SKM-1 treated with dmso at 0.1 percent for 144 hours (cell line): ENCODE measurements at regions not wholly inside any gene's neighbourhood (a gene's known extent, or its start where the extent isn't known, plus 50 kb on each side); places are given as distances from the start of the nearest gene placed in this dataset.
"Not testable (repeated sequence)": the region's sequence is repeated elsewhere in the genome, so short reads cannot be mapped to it uniquely, and the experiment has no call there.

ENCODE experiments used
- DNase-seq: peaks from one replicate; lab custom pipeline; 2025; ENCODE audit not compliant: unreplicated experiment; lab: John Stamatoyannopoulos, UW

GRCh38 chr14:44873536-44873935 is 88.2 kb downstream of the KLHL28 start:
- DNase-seq = no peak

DNA sequence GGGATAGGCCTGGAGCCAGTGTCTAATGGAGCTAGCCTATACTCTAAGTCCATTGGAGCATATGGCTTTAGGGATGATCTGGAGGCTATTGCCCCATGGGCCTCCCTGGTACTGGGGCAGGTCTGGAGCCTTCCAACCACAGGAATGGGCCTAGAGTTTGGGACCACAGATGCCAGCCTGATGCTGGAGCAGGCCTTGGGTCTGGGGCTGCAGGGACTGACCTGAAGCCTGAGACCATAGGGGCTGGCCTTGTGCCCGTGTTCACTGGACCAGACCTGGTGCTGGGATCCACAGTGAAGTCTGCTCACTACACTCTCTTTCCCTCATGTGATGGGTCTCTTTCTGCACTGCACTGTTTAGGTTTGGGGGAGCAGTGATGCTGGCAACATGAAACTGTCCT is 95.0 kb downstream of the KLHL28 start:
- no peak for DNase-seq

DNA sequence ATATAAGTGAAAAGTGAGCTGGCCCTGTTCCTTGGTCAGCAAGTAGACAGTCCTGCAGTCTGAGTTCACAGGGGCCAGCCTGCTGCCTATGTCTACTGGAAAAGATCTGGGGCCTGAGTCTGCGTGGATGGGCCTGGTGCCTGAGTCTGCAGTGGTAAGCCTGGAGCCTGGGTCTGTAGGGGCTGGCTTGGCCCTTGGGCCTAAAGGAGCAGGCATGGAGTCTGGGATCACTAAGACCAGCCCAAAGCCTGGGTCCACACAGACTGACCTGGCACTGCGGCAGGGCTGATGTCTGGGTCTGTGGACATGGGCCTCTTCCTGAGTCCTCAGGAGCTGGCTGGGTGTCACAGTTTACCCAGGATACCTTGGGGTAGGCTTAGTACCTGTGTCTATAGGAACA is 95.4 kb downstream of the KLHL28 start:
- no peak for DNase-seq

- DNase-seq = no peak
Measured at GRCh38 chr14:44863271-44863670, 98.5 kb downstream of the KLHL28 start.

DNA sequence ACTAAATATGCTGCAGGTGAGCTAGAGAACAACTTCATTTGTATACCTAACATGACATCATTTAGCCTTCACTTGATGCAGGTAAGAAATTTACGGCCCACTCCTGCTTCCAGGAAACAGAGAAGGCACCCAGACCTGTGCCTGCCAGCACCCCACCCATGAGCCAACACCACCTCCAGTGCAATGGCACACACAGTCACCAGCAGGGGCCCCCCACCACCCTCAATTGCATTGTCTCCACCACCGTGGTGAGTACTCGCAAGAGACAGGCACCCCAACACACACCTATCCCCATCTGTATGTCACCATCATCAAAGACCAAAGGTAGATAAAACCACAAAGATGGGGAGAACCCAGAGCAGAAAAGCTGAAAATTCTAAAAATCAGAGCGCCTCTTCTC is 107.6 kb downstream of the KLHL28 start:
- DNase-seq = no peak

GRCh38 chr14:44847526-44848309 is 114.0 kb downstream of the KLHL28 start:
- no peak for DNase-seq

GRCh38 chr14:44846232-44846824 is 115.4 kb downstream of the KLHL28 start:
- peak; percentile 1 for DNase-seq

- not testable (repeated sequence) for DNase-seq
Measured at GRCh38 chr14:44835928-44836327, 125.8 kb downstream of the KLHL28 start.

- no peak for DNase-seq
Measured at GRCh38 chr14:44833376-44834060, 128.2 kb downstream of the KLHL28 start.

DNA sequence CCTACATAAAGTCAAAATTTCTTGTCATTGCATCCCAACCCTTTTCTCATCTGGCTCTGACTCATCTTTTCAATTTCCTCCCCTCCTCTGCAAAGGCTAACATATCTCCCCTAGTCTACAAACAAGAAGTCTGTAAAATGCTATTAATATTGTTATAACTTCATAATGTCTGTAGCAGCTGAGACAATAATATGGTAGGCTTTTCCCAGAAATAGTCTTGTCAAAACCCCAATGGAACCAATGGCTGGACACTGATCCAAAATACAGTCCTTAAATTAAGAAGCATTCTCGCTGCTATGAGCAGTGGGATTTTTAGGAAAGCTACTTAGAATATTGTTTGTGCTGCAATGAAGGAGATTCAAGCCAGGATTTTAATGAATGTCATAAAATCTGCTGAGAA is 131.4 kb downstream of the KLHL28 start:
- DNase-seq = no peak

DNA sequence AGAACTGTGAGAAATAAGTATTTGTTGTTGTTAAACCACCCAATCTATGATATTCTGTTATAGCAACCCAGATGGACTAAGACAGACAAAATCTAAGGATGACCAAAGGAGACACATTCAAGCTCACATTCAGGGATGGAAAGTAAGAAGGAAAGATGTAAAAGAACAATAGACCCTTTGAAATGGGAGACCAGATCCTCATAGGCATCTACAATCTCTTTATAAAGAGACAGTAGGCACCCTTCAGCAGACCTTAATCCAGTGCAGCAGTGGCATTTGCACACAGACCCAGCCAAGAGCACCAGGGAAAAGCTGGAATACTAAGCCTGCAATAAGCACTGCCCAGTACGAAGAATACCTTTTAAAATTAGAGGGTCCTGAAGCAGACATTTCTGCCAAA is 132.7 kb downstream of the KLHL28 start:
- DNase-seq = no peak

DNA sequence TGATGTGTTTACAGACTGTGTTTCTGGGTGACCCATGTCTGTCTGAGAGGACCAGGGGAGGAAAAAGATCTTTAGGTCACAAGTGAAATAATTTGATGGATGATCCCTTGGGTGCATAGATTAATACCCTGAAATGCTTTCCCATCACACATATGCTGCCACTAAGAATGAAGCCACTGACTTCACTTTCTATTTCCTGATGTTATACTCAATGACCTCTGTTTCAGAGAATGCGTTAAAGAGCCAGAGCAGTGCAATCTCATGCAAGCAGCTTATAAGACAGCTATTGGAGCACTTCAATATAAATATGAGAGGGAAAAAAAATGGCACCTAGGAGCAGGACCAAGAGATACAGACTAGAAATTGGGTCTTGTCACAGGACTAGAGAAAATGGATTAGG is 133.7 kb downstream of the KLHL28 start:
- no peak for DNase-seq

DNA sequence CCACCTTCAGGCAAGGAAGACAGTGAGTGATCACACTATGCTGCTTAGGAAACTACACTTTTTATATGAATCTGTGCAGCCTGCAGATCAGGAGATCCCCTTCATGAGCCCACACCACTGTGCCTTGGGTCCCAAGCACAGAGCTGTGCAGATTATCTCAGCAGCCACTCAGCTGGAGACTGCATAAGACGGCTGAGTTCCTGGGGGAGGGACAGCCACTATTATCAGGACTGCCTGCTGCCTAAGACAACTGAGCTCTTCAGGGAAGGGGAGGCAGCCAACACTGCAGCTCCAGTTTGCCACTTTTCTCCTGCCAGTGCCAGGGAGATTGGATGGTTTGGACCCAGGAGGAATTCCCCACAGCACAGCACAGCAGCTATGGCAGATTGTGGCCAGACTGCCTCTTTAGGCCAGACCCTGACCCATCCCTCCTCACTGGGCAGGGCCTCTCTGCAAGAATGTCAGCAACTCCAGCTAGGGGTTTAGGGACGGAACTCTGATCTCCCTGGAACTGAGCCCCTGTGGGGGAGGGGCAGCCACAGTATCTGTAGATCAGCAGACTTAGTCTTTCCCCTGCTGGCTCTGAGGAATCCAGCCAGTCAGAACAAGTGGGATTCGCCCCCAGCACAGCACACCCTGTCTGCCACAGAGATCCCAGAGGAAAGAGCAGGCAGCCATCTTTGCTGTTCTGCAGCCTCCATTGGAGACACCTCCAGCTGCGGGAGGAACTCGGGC is 141.3 kb downstream of the KLHL28 start:
- no peak for DNase-seq

GRCh38 chr14:44814196-44814595 is 147.6 kb downstream of the KLHL28 start:
- no peak for DNase-seq

GRCh38 chr14:44812672-44813071 is 149.1 kb downstream of the KLHL28 start:
- DNase-seq = no peak

DNA sequence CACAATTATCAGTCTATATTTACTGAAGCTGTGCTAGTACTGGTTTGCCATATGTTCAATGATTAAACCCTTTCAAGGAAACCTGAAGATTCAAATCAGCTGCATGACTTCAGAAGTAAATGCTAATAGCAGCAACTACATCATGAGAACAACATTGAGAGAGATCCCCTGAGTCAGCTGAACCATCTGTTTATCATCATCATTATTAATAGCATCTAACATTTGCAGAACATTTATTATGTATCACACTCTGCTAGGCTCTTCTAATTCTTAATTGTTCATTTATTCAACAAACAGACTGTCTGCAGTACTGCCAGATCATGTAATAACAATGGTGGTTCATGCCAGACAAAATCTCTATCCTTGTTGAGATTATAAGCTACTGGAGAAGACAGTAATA is 157.4 kb downstream of the KLHL28 start:
- DNase-seq = no peak

DNA sequence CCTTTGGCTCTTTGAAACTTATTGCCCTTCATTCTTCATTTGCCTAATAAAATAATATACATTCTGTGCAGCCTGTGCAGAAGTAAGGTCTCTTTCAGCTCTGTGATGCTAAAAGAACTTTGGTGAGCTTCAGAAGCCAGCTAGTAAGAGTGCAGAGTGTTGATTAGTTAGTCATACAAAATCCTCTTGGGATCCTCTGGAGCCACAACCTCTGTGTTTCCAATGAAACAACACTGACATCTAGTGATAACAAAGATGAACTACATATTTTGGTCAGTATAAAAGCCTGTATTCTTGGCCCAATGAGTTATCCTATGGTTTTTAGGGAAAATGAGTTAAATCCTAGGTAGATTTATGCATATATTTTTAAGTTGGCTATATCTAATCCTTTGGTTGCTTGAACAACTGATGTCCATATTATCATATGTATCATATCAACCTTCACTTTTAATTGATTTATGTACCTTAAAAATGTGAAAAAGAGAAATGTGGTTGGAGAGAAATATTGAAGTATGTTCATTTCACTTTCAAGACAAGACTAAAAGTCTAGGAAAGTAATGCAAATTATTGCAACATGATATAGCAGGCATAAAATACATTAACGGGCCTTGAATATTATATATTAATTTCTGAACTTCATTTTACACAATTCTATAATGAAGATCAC is 158.4 kb downstream of the KLHL28 start:
- peak; percentile 15 for DNase-seq

- no peak for DNase-seq
Measured at GRCh38 chr14:44798386-44799242, 163.1 kb downstream of the KLHL28 start.

GRCh38 chr14:44795725-44796124 is 166.0 kb downstream of the KLHL28 start:
- DNase-seq = no peak

GRCh38 chr14:44791730-44792129 is 170.0 kb downstream of the KLHL28 start:
- DNase-seq = no peak
